Glutamatergic neuron (in vitro differentiated cells): ENCODE measurements at regions not wholly inside any gene's neighbourhood (a gene's known extent, or its start where the extent isn't known, plus 50 kb on each side); places are given as distances from the start of the nearest gene placed in this dataset.

Source experiments
- DNase-seq: peaks from one replicate; pipeline ENCODE4 v3.0.0; 2022
- H3K27ac Mint-ChIP-seq: one replicate; pipeline ENCODE4 v1.8.0; 2020; ENCODE audit warnings: mild to moderate bottlenecking, mixed read lengths, inconsistent platforms; ENCODE audit not compliant: unreplicated experiment
- H3K27me3 Mint-ChIP-seq: one replicate; pipeline ENCODE4 v1.8.0; 2020; ENCODE audit warnings: mild to moderate bottlenecking, moderate library complexity, mixed read lengths, inconsistent platforms; ENCODE audit not compliant: unreplicated experiment
- H3K36me3 Mint-ChIP-seq: one replicate; pipeline ENCODE4 v1.8.0; 2020; ENCODE audit warnings: mild to moderate bottlenecking, mixed read lengths, inconsistent platforms; ENCODE audit not compliant: unreplicated experiment
- H3K4me1 Mint-ChIP-seq: one replicate; pipeline ENCODE4 v1.8.0; 2020; ENCODE audit warnings: mild to moderate bottlenecking, low read depth, mixed read lengths, inconsistent platforms; ENCODE audit not compliant: unreplicated experiment
- H3K4me3 Mint-ChIP-seq: one replicate; pipeline ENCODE4 v1.8.0; 2020; ENCODE audit warnings: mild to moderate bottlenecking, mixed read lengths, inconsistent platforms; ENCODE audit not compliant: unreplicated experiment
- H3K9me3 Mint-ChIP-seq: one replicate; pipeline ENCODE4 v1.8.0; 2020; ENCODE audit warnings: mild to moderate bottlenecking, moderate library complexity, mixed read lengths, inconsistent platforms; ENCODE audit not compliant: unreplicated experiment
- TF ChIP-seq, protein P1 (sequence below): fragments of 200-600 bp; sonication (generic); IDR thresholded peaks from one replicate; pipeline ENCODE4 v1.5.0; 2021; ENCODE audit not compliant: partially characterized antibody, unreplicated experiment

DNA sequence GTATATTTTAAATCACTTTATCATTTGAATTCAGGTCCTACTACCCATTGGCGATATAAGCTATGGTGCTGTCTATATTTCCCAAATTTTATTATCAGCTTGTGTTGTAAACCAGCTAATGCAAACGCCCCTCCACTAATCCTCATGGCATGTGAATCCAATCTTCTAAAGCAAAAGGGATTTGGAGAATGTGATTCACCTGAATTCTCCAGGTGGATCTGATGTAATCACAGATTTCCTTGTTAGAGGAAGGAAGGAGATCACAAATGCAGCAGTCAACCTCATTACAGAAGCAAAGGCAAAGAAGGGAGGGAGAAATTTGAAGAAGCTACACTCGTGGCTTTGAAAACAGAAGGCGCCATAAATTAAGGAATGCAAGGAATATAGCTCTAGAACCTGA lies 431.1 kb upstream of the CDH19 start:
- H3K9me3 Mint-ChIP-seq: no peaks in the 10 kb centered on the region
- no peak overlapping the region for H3K27ac Mint-ChIP-seq

DNA sequence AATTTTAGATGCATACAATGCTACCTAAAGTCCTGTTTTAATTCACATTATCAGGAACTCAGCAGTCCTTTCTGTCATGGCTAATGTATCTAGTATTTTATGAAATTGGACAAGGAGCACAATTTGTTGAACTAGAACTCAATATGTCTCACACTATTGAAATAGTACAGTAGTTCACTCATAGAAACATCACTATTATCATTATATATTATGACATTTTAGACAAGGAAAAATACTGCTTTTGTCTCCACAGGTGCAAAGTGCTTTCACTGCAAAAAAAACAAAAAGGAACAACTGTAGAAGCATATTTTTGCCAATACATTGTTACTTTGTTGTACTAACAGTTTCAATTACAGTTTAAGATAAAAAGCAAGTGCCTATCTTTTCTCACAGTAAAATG lies 419.2 kb upstream of the CDH19 start:
- TF ChIP-seq, protein P1, sequence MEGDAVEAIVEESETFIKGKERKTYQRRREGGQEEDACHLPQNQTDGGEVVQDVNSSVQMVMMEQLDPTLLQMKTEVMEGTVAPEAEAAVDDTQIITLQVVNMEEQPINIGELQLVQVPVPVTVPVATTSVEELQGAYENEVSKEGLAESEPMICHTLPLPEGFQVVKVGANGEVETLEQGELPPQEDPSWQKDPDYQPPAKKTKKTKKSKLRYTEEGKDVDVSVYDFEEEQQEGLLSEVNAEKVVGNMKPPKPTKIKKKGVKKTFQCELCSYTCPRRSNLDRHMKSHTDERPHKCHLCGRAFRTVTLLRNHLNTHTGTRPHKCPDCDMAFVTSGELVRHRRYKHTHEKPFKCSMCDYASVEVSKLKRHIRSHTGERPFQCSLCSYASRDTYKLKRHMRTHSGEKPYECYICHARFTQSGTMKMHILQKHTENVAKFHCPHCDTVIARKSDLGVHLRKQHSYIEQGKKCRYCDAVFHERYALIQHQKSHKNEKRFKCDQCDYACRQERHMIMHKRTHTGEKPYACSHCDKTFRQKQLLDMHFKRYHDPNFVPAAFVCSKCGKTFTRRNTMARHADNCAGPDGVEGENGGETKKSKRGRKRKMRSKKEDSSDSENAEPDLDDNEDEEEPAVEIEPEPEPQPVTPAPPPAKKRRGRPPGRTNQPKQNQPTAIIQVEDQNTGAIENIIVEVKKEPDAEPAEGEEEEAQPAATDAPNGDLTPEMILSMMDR: no peak
- no peaks in the 10 kb centered on the region for H3K27me3 Mint-ChIP-seq
- H3K4me3 Mint-ChIP-seq: no peak overlapping the region
- no peak overlapping the region for H3K27ac Mint-ChIP-seq
- no peaks in the 10 kb centered on the region for H3K36me3 Mint-ChIP-seq
- no peaks in the 10 kb centered on the region for H3K9me3 Mint-ChIP-seq
- no peak for DNase-seq
- H3K4me1 Mint-ChIP-seq: no peaks in the 10 kb centered on the region

More for the DNA sequence above, 431.1 kb upstream of the CDH19 start:
- TF ChIP-seq, protein P1: no peak
- Mint-ChIP-seq H3K27me3 (no peaks in the 10 kb centered on the region), H3K36me3 (no peaks in the 10 kb centered on the region), H3K4me3 (no peak overlapping the region), H3K4me1 (no peaks in the 10 kb centered on the region)
- DNase-seq: no peak

DNA sequence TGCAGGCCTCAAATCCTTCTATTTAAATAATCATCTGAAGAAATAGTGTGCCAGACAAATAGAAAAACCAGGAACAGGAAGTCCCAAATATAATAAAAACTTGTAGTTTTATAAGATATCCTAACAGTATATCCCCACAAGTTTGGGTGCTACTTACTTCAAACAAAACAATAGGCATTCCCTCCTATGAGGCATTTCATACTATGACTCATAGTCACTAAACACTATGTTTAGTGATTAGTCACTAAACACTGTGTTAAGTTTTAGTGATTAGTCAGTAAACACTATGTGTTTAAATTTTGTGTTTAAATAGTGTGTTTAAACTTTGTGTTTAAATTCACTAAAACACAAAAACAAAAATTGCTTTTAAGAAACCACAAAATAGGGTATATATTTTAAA lies 407.0 kb upstream of the CDH19 start:
- DNase-seq: no peak
- Mint-ChIP-seq H3K9me3 (no peaks in the 10 kb centered on the region), H3K4me1 (no peaks in the 10 kb centered on the region), H3K36me3 (no peaks in the 10 kb centered on the region), H3K4me3 (no peak overlapping the region), H3K27ac (no peak overlapping the region), H3K27me3 (no peaks in the 10 kb centered on the region)
- TF ChIP-seq, protein P1: no peak

DNA sequence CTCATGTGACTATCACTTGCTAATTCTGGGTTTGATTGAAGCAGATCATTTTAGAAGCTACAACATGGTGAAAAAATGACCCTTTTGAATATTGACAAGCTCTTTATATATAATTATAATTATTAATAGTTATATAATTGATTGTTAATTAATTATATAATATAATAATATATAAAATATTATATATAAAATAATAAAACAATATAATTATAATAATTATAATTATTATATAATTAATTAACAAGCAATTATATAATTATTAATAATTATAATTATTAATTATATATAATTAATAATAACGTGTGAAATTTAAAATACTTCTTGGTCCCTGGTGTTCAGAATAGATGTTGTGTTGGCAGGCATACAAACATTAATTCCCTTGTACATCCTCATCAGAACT lies 404.1 kb upstream of the CDH19 start:
- TF ChIP-seq, protein P1: no peak
- H3K9me3 Mint-ChIP-seq: no peaks in the 10 kb centered on the region

DNA sequence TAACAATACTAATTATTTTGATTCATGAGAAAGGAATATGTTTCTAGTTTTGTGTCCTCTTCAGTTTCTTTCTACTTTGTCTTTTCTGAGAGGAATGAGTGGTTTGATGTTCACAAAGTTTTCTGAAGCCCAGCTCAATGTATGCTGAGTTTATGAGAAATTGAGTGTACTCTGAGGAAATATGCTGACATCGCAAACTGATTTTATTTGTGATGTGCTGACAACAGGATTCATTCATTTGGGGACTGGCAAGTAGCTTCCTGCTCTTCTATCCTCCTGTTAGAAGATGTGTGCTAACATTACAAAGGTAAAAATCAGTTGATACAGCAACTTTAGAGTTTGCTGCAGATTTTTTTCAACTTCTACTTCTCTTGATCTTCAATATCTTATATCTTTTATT lies 403.2 kb upstream of the CDH19 start:
- H3K9me3 Mint-ChIP-seq: no peaks in the 10 kb centered on the region
- no peak overlapping the region for H3K27ac Mint-ChIP-seq
- no peaks in the 10 kb centered on the region for H3K36me3 Mint-ChIP-seq
- TF ChIP-seq, protein P1: no peak
- H3K4me1 Mint-ChIP-seq: no peaks in the 10 kb centered on the region
- DNase-seq: no peak
- H3K4me3 Mint-ChIP-seq: no peak overlapping the region
- no peaks in the 10 kb centered on the region for H3K27me3 Mint-ChIP-seq

More for the DNA sequence above, 404.1 kb upstream of the CDH19 start:
- Mint-ChIP-seq H3K36me3 (no peaks in the 10 kb centered on the region), H3K4me1 (no peaks in the 10 kb centered on the region), H3K4me3 (no peak overlapping the region), H3K27ac (no peak overlapping the region), H3K27me3 (no peaks in the 10 kb centered on the region)
- DNase-seq: no peak
